ENCODE measurements at regions not wholly inside any gene's neighbourhood (a gene's known extent, or its start where the extent isn't known, plus 50 kb on each side); places are given as distances from the start of the nearest gene placed in this dataset.
"Not testable (repeated sequence)": the region's sequence is repeated elsewhere in the genome, so short reads cannot be mapped to it uniquely, and the experiment has no call there.

- H3K79me2 ChIP-seq (ENCODE audit: control insufficient read depth in 1 of 2, insufficient read depth in 2 of 2, low read length in 2 of 2); H4K91ac ChIP-seq (replicated peaks; ENCODE audit: insufficient read length, low read length); H2AK5ac ChIP-seq (ENCODE audit: low read depth, low read length); DNase-seq (ENCODE audit: low read depth in 1 of 2, low spot score in 2 of 2); H3K4me2 ChIP-seq (ENCODE audit: insufficient read depth in 1 of 2, low read depth in 2 of 2, low read length in 2 of 2); H3K18ac ChIP-seq (ENCODE audit: extremely low read depth, low read length); H3K23me2 ChIP-seq (ENCODE audit: low read depth, low read length); H3K4ac ChIP-seq (replicated peaks; ENCODE audit: insufficient read length, low read depth, low read length); H3K14ac ChIP-seq (ENCODE audit: insufficient read length); H3K27me3 ChIP-seq (replicated peaks in 1 of 4; ENCODE audit: control insufficient read depth in 3 of 4, extremely low read depth in 1 of 4, insufficient read depth in 3 of 4, low read length in 3 of 4); H3K23ac ChIP-seq (ENCODE audit: insufficient read length); H4K8ac ChIP-seq (ENCODE audit: extremely low read depth, insufficient read depth, low read length); H2BK12ac ChIP-seq (ENCODE audit: low read depth, low read length); CTCF ChIA-PET (ENCODE audit: partially characterized antibody); H3K4me3 ChIP-seq (ENCODE audit: extremely low read depth in 1 of 4, insufficient read depth in 2 of 4, low read depth in 3 of 4, low read length in 4 of 4); H2AFZ ChIP-seq (ENCODE audit: low read length); H3K79me1 ChIP-seq (ENCODE audit: low read depth, low read length); H3K36me3 ChIP-seq (ENCODE audit: control insufficient read depth in 2 of 4, insufficient read depth in 4 of 4, low read length in 3 of 4); H3K9ac ChIP-seq (replicated peaks in 1 of 4; ENCODE audit: extremely low read depth in 1 of 4, low read depth in 3 of 4, low read length in 3 of 4); H3K27ac ChIP-seq (ENCODE audit: low read depth, low read length); H4K20me1 ChIP-seq (replicated peaks in 1 of 2; ENCODE audit: control insufficient read depth in 1 of 2, insufficient read depth in 2 of 2, low read length in 2 of 2); H2BK20ac ChIP-seq (ENCODE audit: low read length); H2BK15ac ChIP-seq (ENCODE audit: low read length); POLR2A ChIA-PET (ENCODE audit: partially characterized antibody); H2BK5ac ChIP-seq (ENCODE audit: low read depth, low read length); H3K9me3 ChIP-seq (ENCODE audit: insufficient read depth in 2 of 2, low read depth in 1 of 2, low read length in 1 of 2); H4K5ac ChIP-seq (ENCODE audit: insufficient read length, low read depth, low read length); H3K56ac ChIP-seq (replicated peaks; ENCODE audit: insufficient read length, low read depth, low read length); H2BK120ac ChIP-seq (replicated peaks; ENCODE audit: low read depth, low read length); H3K4me1 ChIP-seq (replicated peaks in 1 of 4; ENCODE audit: control insufficient read depth in 3 of 4, insufficient read depth in 4 of 4, low read length in 3 of 4); FAIRE-seq: not testable (repeated sequence)
- no CpG with 5 or more reads among the region's 3 CpGs for WGBS, 2 experiments (ENCODE audit: extremely low coverage in 1 of 2, insufficient coverage in 1 of 2, insufficient read length in 1 of 2, insufficient replicate concordance in 2 of 2, low coverage in 1 of 2, low lambda C conversion rate in 2 of 2, missing lambda C conversion rate in 1 of 2)
These were observed 57.7 kb upstream of the FCGR1A start for GRCh38 chr1:149724618-149725302.

GRCh38 chr1:149726688-149727087, 55.8 kb upstream of the FCGR1A start:
- FAIRE-seq; H3K56ac ChIP-seq (replicated peaks; ENCODE audit: insufficient read length, low read depth, low read length); H2BK12ac ChIP-seq (ENCODE audit: low read depth, low read length); H2BK15ac ChIP-seq (ENCODE audit: low read length); H3K23me2 ChIP-seq (ENCODE audit: low read depth, low read length); H4K20me1 ChIP-seq (replicated peaks in 1 of 2; ENCODE audit: control insufficient read depth in 1 of 2, insufficient read depth in 2 of 2, low read length in 2 of 2); H3K4me3 ChIP-seq (ENCODE audit: extremely low read depth in 1 of 4, insufficient read depth in 2 of 4, low read depth in 3 of 4, low read length in 4 of 4); H3K79me2 ChIP-seq (ENCODE audit: control insufficient read depth in 1 of 2, insufficient read depth in 2 of 2, low read length in 2 of 2); H2BK120ac ChIP-seq (replicated peaks; ENCODE audit: low read depth, low read length); H3K27me3 ChIP-seq (replicated peaks in 1 of 4; ENCODE audit: control insufficient read depth in 3 of 4, extremely low read depth in 1 of 4, insufficient read depth in 3 of 4, low read length in 3 of 4); H3K27ac ChIP-seq (ENCODE audit: low read depth, low read length); H3K4me2 ChIP-seq (ENCODE audit: insufficient read depth in 1 of 2, low read depth in 2 of 2, low read length in 2 of 2); H4K5ac ChIP-seq (ENCODE audit: insufficient read length, low read depth, low read length); DNase-seq (ENCODE audit: low read depth in 1 of 2, low spot score in 2 of 2); H3K18ac ChIP-seq (ENCODE audit: extremely low read depth, low read length); H2AK5ac ChIP-seq (ENCODE audit: low read depth, low read length); H3K14ac ChIP-seq (ENCODE audit: insufficient read length); H3K23ac ChIP-seq (ENCODE audit: insufficient read length); H3K36me3 ChIP-seq (ENCODE audit: control insufficient read depth in 2 of 4, insufficient read depth in 4 of 4, low read length in 3 of 4); H3K4ac ChIP-seq (replicated peaks; ENCODE audit: insufficient read length, low read depth, low read length); H3K79me1 ChIP-seq (ENCODE audit: low read depth, low read length); H3K9me3 ChIP-seq (ENCODE audit: insufficient read depth in 2 of 2, low read depth in 1 of 2, low read length in 1 of 2); POLR2A ChIA-PET (ENCODE audit: partially characterized antibody); H2AFZ ChIP-seq (ENCODE audit: low read length); H2BK5ac ChIP-seq (ENCODE audit: low read depth, low read length); H4K8ac ChIP-seq (ENCODE audit: extremely low read depth, insufficient read depth, low read length); H3K4me1 ChIP-seq (replicated peaks in 1 of 4; ENCODE audit: control insufficient read depth in 3 of 4, insufficient read depth in 4 of 4, low read length in 3 of 4); H4K91ac ChIP-seq (replicated peaks; ENCODE audit: insufficient read length, low read length); H3K9ac ChIP-seq (replicated peaks in 1 of 4; ENCODE audit: extremely low read depth in 1 of 4, low read depth in 3 of 4, low read length in 3 of 4); H2BK20ac ChIP-seq (ENCODE audit: low read length); CTCF ChIA-PET (ENCODE audit: partially characterized antibody): not testable (repeated sequence)
- WGBS, 2 experiments (ENCODE audit: extremely low coverage in 1 of 2, insufficient coverage in 1 of 2, insufficient read length in 1 of 2, insufficient replicate concordance in 2 of 2, low coverage in 1 of 2, low lambda C conversion rate in 2 of 2, missing lambda C conversion rate in 1 of 2) = 100% methylated on average over 4 of the region's 4 CpGs; no CpG with 5 or more reads in 1 of the 2 experiments
